Astrocyte (in vitro differentiated cells and primary cell): ENCODE measurements at regions not wholly inside any gene's neighbourhood (a gene's known extent, or its start where the extent isn't known, plus 50 kb on each side); places are given as distances from the start of the nearest gene placed in this dataset.
A peak's percentile ranks its signal among the peaks of the same experiment; 100 is the strongest.

Source experiments
- DNase-seq: peaks from one replicate; pipeline ENCODE4 v3.0.0-alpha.2; 2010; ENCODE audit warnings: low read depth
- FAIRE-seq: peaks from 2 replicates; lab custom pipeline; 2011; peaks lifted over from hg19 to GRCh38; lab: Jason Lieb, UNC
- H2AFZ ChIP-seq: 2 replicates; pipeline ENCODE4 v1.6.0; 2012; ENCODE audit warnings: low read depth, low read length, inconsistent platforms
- H3K27ac ChIP-seq: 2 replicates; pipeline ENCODE4 v1.5.1; 2011; ENCODE audit warnings: low read depth, low read length, inconsistent platforms
- H3K27me3 ChIP-seq: 2 replicates; pipeline ENCODE4 v1.6.0; 2011; ENCODE audit warnings: low read length, inconsistent platforms; ENCODE audit not compliant: insufficient read depth
- H3K36me3 ChIP-seq: 2 replicates; pipeline ENCODE4 v1.5.1; 2011; ENCODE audit warnings: low read length, inconsistent platforms; ENCODE audit not compliant: insufficient read depth
- H3K4me1 ChIP-seq: 2 replicates; pipeline ENCODE4 v1.5.1; 2011; ENCODE audit warnings: low read length, inconsistent platforms; ENCODE audit not compliant: insufficient read depth
- H3K4me2 ChIP-seq: 2 replicates; pipeline ENCODE4 v1.6.0; 2012; ENCODE audit warnings: low read length, inconsistent platforms
- H3K4me3 ChIP-seq: 2 replicates; pipeline ENCODE4 v1.5.1; 2011; ENCODE audit warnings: low read depth, mild to moderate bottlenecking, low read length, inconsistent platforms; ENCODE audit not compliant: insufficient read depth
- H3K79me2 ChIP-seq: 2 replicates; pipeline ENCODE4 v1.6.0; 2012; ENCODE audit warnings: mild to moderate bottlenecking, low read length, inconsistent platforms; ENCODE audit not compliant: insufficient read depth
- H3K9ac ChIP-seq: 2 replicates; pipeline ENCODE4 v1.6.0; 2012; ENCODE audit warnings: mild to moderate bottlenecking, low read length, inconsistent platforms
- H3K9me3 ChIP-seq: 2 replicates; pipeline ENCODE4 v1.5.1; 2012; ENCODE audit warnings: low read depth, mild to moderate bottlenecking, low read length, inconsistent platforms; ENCODE audit not compliant: insufficient read depth
- H4K20me1 ChIP-seq: 2 replicates; pipeline ENCODE4 v1.6.0; 2012; ENCODE audit warnings: low read length, inconsistent platforms; ENCODE audit not compliant: insufficient read depth
- H3K27ac Mint-ChIP-seq: one replicate; pipeline ENCODE4 v1.8.0; 2021; ENCODE audit warnings: mild to moderate bottlenecking, mixed read lengths; ENCODE audit not compliant: unreplicated experiment
- H3K27me3 Mint-ChIP-seq: one replicate; pipeline ENCODE4 v1.8.0; 2021; ENCODE audit warnings: low read depth, mixed read lengths; ENCODE audit not compliant: unreplicated experiment
- H3K36me3 Mint-ChIP-seq: one replicate; pipeline ENCODE4 v1.8.0; 2021; ENCODE audit warnings: low read depth, mixed read lengths; ENCODE audit not compliant: unreplicated experiment
- H3K4me1 Mint-ChIP-seq: one replicate; pipeline ENCODE4 v1.8.0; 2021; ENCODE audit warnings: low read depth, mixed read lengths; ENCODE audit not compliant: unreplicated experiment
- H3K4me3 Mint-ChIP-seq: one replicate; pipeline ENCODE4 v1.8.0; 2021; ENCODE audit warnings: mild to moderate bottlenecking, moderate library complexity, mixed read lengths; ENCODE audit not compliant: unreplicated experiment
- H3K9me3 Mint-ChIP-seq: one replicate; pipeline ENCODE4 v1.8.0; 2021; ENCODE audit warnings: mild to moderate bottlenecking, mixed read lengths; ENCODE audit not compliant: unreplicated experiment
- CTCF ChIP-seq: IDR thresholded peaks from 2 replicates; pipeline ENCODE4 v1.5.1; 2011; ENCODE audit warnings: low read depth, mild to moderate bottlenecking, inconsistent platforms, low read length, moderate library complexity; ENCODE audit not compliant: insufficient read depth
- EZH2 ChIP-seq: IDR thresholded peaks from 2 replicates; pipeline ENCODE4 v1.6.1; 2012; ENCODE audit warnings: mild to moderate bottlenecking, low read length, inconsistent platforms; ENCODE audit not compliant: insufficient read depth

- DNase-seq (peak; percentile 39), FAIRE-seq (no peak)
- H3K4me1 Mint-ChIP-seq, result no peaks in the 10 kb centered on the region
- Histone ChIP-seq H3K9me3 (no peaks in the 10 kb centered on the region), H3K27ac (no peak overlapping the region), H2AFZ (peak overlapping the region; percentile 51), H3K4me3 (no peak overlapping the region), H3K9ac (no peak overlapping the region), H4K20me1 (no peaks in the 10 kb centered on the region), H3K27me3 (no peaks in the 10 kb centered on the region), H3K4me1 (no peaks in the 10 kb centered on the region), H3K79me2 (no peaks in the 10 kb centered on the region), H3K4me2 (no peak overlapping the region), H3K36me3 (no peaks in the 10 kb centered on the region)
- no peaks in the 10 kb centered on the region for H3K36me3 Mint-ChIP-seq
- TF ChIP-seq EZH2, result no peak
- H3K4me3 Mint-ChIP-seq, result no peak overlapping the region
- no peak overlapping the region for H3K27ac Mint-ChIP-seq
- H3K9me3 Mint-ChIP-seq, result no peaks in the 10 kb centered on the region
- H3K27me3 Mint-ChIP-seq, result no peaks in the 10 kb centered on the region
These were observed 114.2 kb downstream of the CCDC34 start for GRCh38 chr11:27248576-27249509.

GRCh38 chr11:27247660-27248059, 115.4 kb downstream of the CCDC34 start:
- H3K27ac Mint-ChIP-seq, result no peak overlapping the region
- no peak for DNase-seq
- Histone ChIP-seq H3K4me3 (no peak overlapping the region), H3K9me3 (no peaks in the 10 kb centered on the region), H3K9ac (no peak overlapping the region), H4K20me1 (no peaks in the 10 kb centered on the region), H3K4me1 (peaks cover 5% of the 10 kb centered on the region), H3K4me2 (no peak overlapping the region), H3K79me2 (no peaks in the 10 kb centered on the region), H3K27me3 (no peaks in the 10 kb centered on the region), H3K36me3 (no peaks in the 10 kb centered on the region), H2AFZ (no peak overlapping the region), H3K27ac (no peak overlapping the region)
- no peak for TF ChIP-seq EZH2
- no peak for TF ChIP-seq CTCF
- no peak for FAIRE-seq
- no peak overlapping the region for H3K4me3 Mint-ChIP-seq
- no peaks in the 10 kb centered on the region for H3K36me3 Mint-ChIP-seq
- H3K4me1 Mint-ChIP-seq, result peaks cover 8% of the 10 kb centered on the region
- H3K9me3 Mint-ChIP-seq, result no peaks in the 10 kb centered on the region
- no peaks in the 10 kb centered on the region for H3K27me3 Mint-ChIP-seq

- Histone ChIP-seq H3K4me1 (peaks cover 11% of the 10 kb centered on the region), H3K9ac (no peak overlapping the region), H4K20me1 (no peaks in the 10 kb centered on the region), H3K4me2 (no peak overlapping the region), H3K9me3 (no peaks in the 10 kb centered on the region), H3K4me3 (no peak overlapping the region), H3K27ac (no peak overlapping the region), H2AFZ (no peak overlapping the region), H3K27me3 (no peaks in the 10 kb centered on the region), H3K36me3 (no peaks in the 10 kb centered on the region), H3K79me2 (no peaks in the 10 kb centered on the region)
- DNase-seq (peak; percentile 86), FAIRE-seq (no peak)
- Mint-ChIP-seq H3K27ac (no peak overlapping the region), H3K4me1 (peaks cover 13% of the 10 kb centered on the region), H3K9me3 (no peaks in the 10 kb centered on the region), H3K4me3 (no peak overlapping the region), H3K36me3 (no peaks in the 10 kb centered on the region), H3K27me3 (no peaks in the 10 kb centered on the region)
- TF ChIP-seq CTCF, result no peak
- no peak for TF ChIP-seq EZH2
These were observed 116.1 kb downstream of the CCDC34 start for GRCh38 chr11:27246925-27247324.
